Tibial nerve (tissue), 4 donors: ENCODE measurements at regions not wholly inside any gene's neighbourhood (a gene's known extent, or its start where the extent isn't known, plus 50 kb on each side); places are given as distances from the start of the nearest gene placed in this dataset.

Experiments used
- EP300 ChIP-seq, 2 donors: sonication (generic); formaldehyde crosslinking; IDR thresholded peaks; one replicate each; pipeline ENCODE4 v1.6.1; 2017; ENCODE audit warnings: antibody characterized with exemption in 2 of 2, mild to moderate bottlenecking in 1 of 2
- TF ChIP-seq, protein P1 (sequence below), 5 experiments: fragments of 200-600 bp in 3 of 5; fragments of 450-650 bp in 2 of 5; sonication (generic) in 3 of 5; IDR thresholded peaks; one replicate each; pipeline ENCODE4 v1.5.1; 2016 to 2019; ENCODE audit warnings: antibody characterized with exemption in 5 of 5, mild to moderate bottlenecking in 3 of 5, moderate library complexity in 2 of 5

DNA sequence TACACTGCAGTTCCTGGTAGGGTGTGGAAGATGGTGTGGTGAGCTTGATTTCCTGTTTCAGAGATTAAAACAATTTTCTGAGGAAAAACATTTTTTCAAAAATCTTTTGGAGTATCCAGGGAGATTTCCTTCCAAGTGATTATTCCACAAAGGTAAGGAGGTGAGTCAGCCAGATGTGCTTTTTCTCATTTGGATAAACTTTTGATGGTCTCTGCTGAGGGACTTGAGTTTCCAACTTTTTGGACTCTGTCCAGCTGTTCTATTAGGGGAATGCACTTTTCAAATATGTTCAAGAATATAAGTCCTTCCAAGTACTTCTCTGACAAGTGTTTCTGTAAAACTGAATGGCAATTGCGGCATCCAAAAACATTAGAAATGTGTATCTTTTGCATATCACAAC lies 628.8 kb upstream of the ADAMTS5 start:
- TF ChIP-seq, protein P1, sequence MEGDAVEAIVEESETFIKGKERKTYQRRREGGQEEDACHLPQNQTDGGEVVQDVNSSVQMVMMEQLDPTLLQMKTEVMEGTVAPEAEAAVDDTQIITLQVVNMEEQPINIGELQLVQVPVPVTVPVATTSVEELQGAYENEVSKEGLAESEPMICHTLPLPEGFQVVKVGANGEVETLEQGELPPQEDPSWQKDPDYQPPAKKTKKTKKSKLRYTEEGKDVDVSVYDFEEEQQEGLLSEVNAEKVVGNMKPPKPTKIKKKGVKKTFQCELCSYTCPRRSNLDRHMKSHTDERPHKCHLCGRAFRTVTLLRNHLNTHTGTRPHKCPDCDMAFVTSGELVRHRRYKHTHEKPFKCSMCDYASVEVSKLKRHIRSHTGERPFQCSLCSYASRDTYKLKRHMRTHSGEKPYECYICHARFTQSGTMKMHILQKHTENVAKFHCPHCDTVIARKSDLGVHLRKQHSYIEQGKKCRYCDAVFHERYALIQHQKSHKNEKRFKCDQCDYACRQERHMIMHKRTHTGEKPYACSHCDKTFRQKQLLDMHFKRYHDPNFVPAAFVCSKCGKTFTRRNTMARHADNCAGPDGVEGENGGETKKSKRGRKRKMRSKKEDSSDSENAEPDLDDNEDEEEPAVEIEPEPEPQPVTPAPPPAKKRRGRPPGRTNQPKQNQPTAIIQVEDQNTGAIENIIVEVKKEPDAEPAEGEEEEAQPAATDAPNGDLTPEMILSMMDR (IDR thresholded peaks at IDR 0.05): no peak
- TF ChIP-seq EP300 (IDR thresholded peaks at IDR 0.05): no peak
